Heart left ventricle (tissue), 16 donors: ENCODE measurements at regions not wholly inside any gene's neighbourhood (a gene's known extent, or its start where the extent isn't known, plus 50 kb on each side); places are given as distances from the start of the nearest gene placed in this dataset.

Experiments used
- ATAC-seq, 4 donors: fragments of 200-7000 bp; cut with Tn5 transposase; one replicate each; pipeline ENCODE4 v1.9.1; 2020 to 2022; ENCODE audit warnings: moderate library complexity in 4 of 4, mild to moderate bottlenecking in 3 of 4, moderate number of reproducible peaks in 1 of 4
- DNase-seq, 5 donors: peaks; one replicate each; pipeline ENCODE4 v3.0.0-alpha.2; 2020
- H3K27ac ChIP-seq, 12 donors: fragments of 200-600 bp; sonication (generic) in 4 of 12; one replicate each; pipeline versions ENCODE4 v1.5.0 to v1.8.0; 2016 to 2022; ENCODE audit warnings: mild to moderate bottlenecking in 2 of 12
- H3K27me3 ChIP-seq, 9 donors: fragments of 200-600 bp; sonication (generic) in 2 of 9; one replicate each; pipeline versions ENCODE4 v1.5.1 to v1.8.0; 2016 to 2022; ENCODE audit warnings: mild to moderate bottlenecking in 3 of 9
- H3K36me3 ChIP-seq, 9 donors: fragments of 200-600 bp; sonication (generic) in 2 of 9; one replicate each; pipeline versions ENCODE4 v1.5.0 to v1.8.0; 2018 to 2022; ENCODE audit warnings: mild to moderate bottlenecking in 2 of 9
- H3K4me1 ChIP-seq, 12 donors: fragments of 200-600 bp; sonication (generic) in 4 of 12; one replicate each; pipeline versions ENCODE4 v1.5.0 to v1.8.0; 2016 to 2022; ENCODE audit warnings: mild to moderate bottlenecking in 3 of 12
- H3K4me3 ChIP-seq, 12 donors: fragments of 200-600 bp; sonication (generic) in 4 of 12; one replicate each; pipeline versions ENCODE4 v1.5.0 to v1.8.0; 2017 to 2022; ENCODE audit warnings: mild to moderate bottlenecking in 9 of 12, moderate library complexity in 4 of 12
- H3K9me3 ChIP-seq, 12 donors: fragments of 200-600 bp; sonication (generic) in 4 of 12; one replicate each; pipeline versions ENCODE4 v1.5.0 to v1.8.0; 2016 to 2022; ENCODE audit warnings: mild to moderate bottlenecking in 1 of 12
- CTCF ChIP-seq, 12 donors: fragments of 200-600 bp; sonication (generic) in 4 of 12; IDR thresholded peaks; one replicate each; pipeline versions ENCODE4 v1.5.0 to v1.8.0; 2018 to 2022; ENCODE audit warnings: antibody characterized with exemption in 12 of 12, mild to moderate bottlenecking in 5 of 12
- POLR2A ChIP-seq, 2 donors: fragments of 450-650 bp; IDR thresholded peaks; one replicate each; pipeline ENCODE4 v1.6.1; 2017; ENCODE audit warnings: antibody characterized with exemption in 2 of 2, mild to moderate bottlenecking in 2 of 2, moderate library complexity in 2 of 2
- WGBS, 4 donors: extraction: QIAGEN DNeasy Blood & Tissue Kit in 2 of 4; methylation state at CpG; one replicate each; pipeline versions ENCODE4 v1.1.5 to v1.1.7; 2013 to 2018; 5-methylcytosine and 5-hydroxymethylcytosine counted together
- intact Hi-C, 10 donors: fragments of 100-400 bp; cut with DNase I; formaldehyde crosslinking; loops; one replicate each; pipeline versions ENCODE4 v1.11.1 to v1.14.2; 2022
- donor health status: ischemic (EF 13 %, LVEDD 7.1; RV severe dilation, severe dysfunction).
- donor health status: healthy with polysubstance abuse.
- donor health status: DM: no; HTN: yes; CAD: no.
- donor health status: DM: no; HTN: no; CAD: no.
- donor health status: ischemic (EF 25% LVEDD 6.9; RV normal size, moderate dysfunction).
- donor health status: ischemic (EF 25% LVEDD 5.7; RV mildly dilated, moderate dysfunction).
- donor health status: healthy.
- donor health status: DM: yes; HTN: yes; CAD: no.
- donor health status: ischemic (EF 35%, LVEDD 5.7; RV mildly dilated, moderate dysfunction).
- donor health status: nonischemic (EF 11% LVEDD 7.7; RV severe dilation, severe dysfunction).
- donor health status: DM: yes; HTN: yes; CAD: no.
- donor health status: PGD.
- donor health status: ischemic (EF 29% LVEDD 5.4; RV normal size, mild dysfunction).
- donor health status: nonischemic (EF 23%, LVEDD 6.1; RV moderate dilation, normal function).

DNA sequence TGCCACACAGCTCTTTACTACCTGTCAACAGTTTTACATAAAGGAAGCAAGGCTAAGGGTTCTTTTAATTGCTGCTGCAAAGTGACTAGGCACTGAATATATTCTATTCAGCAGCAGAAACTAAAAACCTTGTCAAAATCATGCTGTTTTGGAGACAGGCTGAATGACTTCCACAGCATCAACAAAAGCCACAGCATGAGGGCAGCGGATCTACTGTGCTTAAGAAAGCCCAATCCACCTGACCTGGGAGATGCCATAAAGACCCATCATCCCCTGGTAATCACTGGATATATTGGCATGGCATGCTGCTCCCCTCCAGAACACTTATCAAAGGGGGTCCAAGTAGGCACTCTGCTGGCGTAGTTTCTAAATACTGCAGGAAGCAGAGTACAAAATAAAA is 715.1 kb upstream of the SLC8A1 start:
- H3K36me3 ChIP-seq = no peaks in the 10 kb centered on the region
- 87 to 95% (median 90%) methylated on average over 2 of the region's 2 CpGs for WGBS, 4 donors
- no peak overlapping the region for H3K4me3 ChIP-seq
- ATAC-seq = no peak
- no peaks in the 10 kb centered on the region for H3K4me1 ChIP-seq
- no peaks in the 10 kb centered on the region for H3K9me3 ChIP-seq
- no peak overlapping the region for H3K27ac ChIP-seq
- no peak for DNase-seq
- intact Hi-C loops = no loop called here
- TF ChIP-seq POLR2A (IDR thresholded peaks at IDR 0.05) (no peak), CTCF (IDR thresholded peaks at IDR 0.05) (no peak)
- no peaks in the 10 kb centered on the region for H3K27me3 ChIP-seq

GRCh38 chr2:41169744-41170143 is 717.9 kb upstream of the SLC8A1 start:
- Histone ChIP-seq H3K27ac (no peak overlapping the region), H3K27me3 (no peaks in the 10 kb centered on the region), H3K36me3 (no peaks in the 10 kb centered on the region), H3K4me1 (no peaks in the 10 kb centered on the region), H3K9me3 (no peaks in the 10 kb centered on the region), H3K4me3 (no peak overlapping the region)
- DNase-seq = no peak
- ATAC-seq = no peak
- 57 to 78% (median 76%) methylated on average over 2 of the region's 2 CpGs for WGBS, 4 donors
- intact Hi-C loops = no loop called here
- TF ChIP-seq POLR2A (IDR thresholded peaks at IDR 0.05) (no peak), CTCF (IDR thresholded peaks at IDR 0.05) (no peak)

DNA sequence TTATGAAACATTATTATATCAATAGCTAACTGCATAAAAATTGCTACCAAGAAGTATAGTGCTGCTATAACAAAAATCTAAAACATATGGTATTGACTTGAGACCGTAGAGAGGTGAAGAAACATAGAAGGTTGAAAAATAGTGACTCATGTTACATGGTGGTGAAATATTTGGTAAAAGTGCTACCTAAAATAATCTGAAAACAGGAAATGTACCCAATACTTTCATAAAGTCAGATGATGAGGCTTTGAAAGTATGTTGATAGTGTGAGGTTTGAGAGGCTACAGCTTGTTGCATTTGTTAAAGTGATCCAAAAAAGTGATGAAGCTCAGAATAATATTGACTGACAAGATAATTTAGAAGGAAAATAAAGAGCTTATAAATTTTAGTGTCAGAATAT is 718.7 kb upstream of the SLC8A1 start:
- DNase-seq = no peak
- Histone ChIP-seq H3K4me3 (no peak overlapping the region), H3K4me1 (no peaks in the 10 kb centered on the region), H3K27ac (no peak overlapping the region), H3K36me3 (no peaks in the 10 kb centered on the region), H3K9me3 (no peaks in the 10 kb centered on the region), H3K27me3 (no peaks in the 10 kb centered on the region)
- no peak for ATAC-seq
- TF ChIP-seq POLR2A (IDR thresholded peaks at IDR 0.05) = no peak
- TF ChIP-seq CTCF (IDR thresholded peaks at IDR 0.05) = no peak
- intact Hi-C loops = no loop called here
- 87 to 96% (median 93%) methylated on average over 1 of the region's 1 CpG for WGBS, 4 donors

DNA sequence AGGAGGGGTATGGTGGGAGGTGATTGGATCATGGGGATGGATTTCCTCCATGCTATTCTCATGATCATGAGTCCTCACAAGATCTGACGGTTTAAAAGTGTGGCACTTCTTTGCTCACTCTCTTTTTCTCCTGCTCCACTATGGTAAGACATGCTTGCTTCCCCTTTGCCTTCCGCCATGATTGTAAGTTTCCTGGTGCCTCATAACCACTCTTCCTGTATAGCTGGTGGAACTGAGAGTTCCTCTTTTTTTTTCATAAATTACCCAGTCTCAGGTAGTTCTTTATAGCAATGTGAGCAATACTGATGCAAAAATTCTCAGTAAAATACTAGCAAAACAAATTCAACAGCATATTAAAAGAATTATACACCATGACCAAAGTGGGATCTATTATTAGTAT is 728.5 kb upstream of the SLC8A1 start:
- no peak for ATAC-seq
- 58 to 77% (median 66%) methylated on average over 2 of the region's 2 CpGs for whole genome bisulfite sequencing, 4 donors
- intact Hi-C loops = no loop called here

More for the DNA sequence above, 728.5 kb upstream of the SLC8A1 start:
- Histone ChIP-seq H3K9me3 (peaks cover 0 to 9% (median 0%) of the 10 kb centered on the region in 12 donors), H3K4me1 (no peaks in the 10 kb centered on the region), H3K27ac (no peak overlapping the region), H3K36me3 (no peaks in the 10 kb centered on the region), H3K4me3 (no peak overlapping the region), H3K27me3 (no peaks in the 10 kb centered on the region)
- no peak for TF ChIP-seq CTCF (IDR thresholded peaks at IDR 0.05)
- no peak for TF ChIP-seq POLR2A (IDR thresholded peaks at IDR 0.05)
- DNase-seq = no peak
